Esophagus (tissue), 2 donors: ENCODE measurements at regions not wholly inside any gene's neighbourhood (a gene's known extent, or its start where the extent isn't known, plus 50 kb on each side); places are given as distances from the start of the nearest gene placed in this dataset.

Experiments
- H3K27ac ChIP-seq, 2 donors: one replicate each; pipeline ENCODE4 v1.5.1; 2013; ENCODE audit warnings: low read depth in 2 of 2, mild to moderate bottlenecking in 2 of 2, inconsistent platforms in 1 of 2, low read length in 1 of 2, moderate library complexity in 1 of 2
- H3K27me3 ChIP-seq, 2 donors: one replicate each; pipeline ENCODE4 v1.6.1; 2013; ENCODE audit warnings: low read length in 2 of 2, control low read depth in 1 of 2, mild to moderate bottlenecking in 1 of 2; ENCODE audit not compliant: insufficient read depth in 2 of 2, control insufficient read depth in 1 of 2
- H3K36me3 ChIP-seq, 2 donors: one replicate each; pipeline ENCODE4 v1.6.1; 2013; ENCODE audit warnings: low read length in 1 of 2; ENCODE audit not compliant: control insufficient read depth in 2 of 2, insufficient read depth in 2 of 2
- H3K4me1 ChIP-seq, 2 donors: one replicate each; pipeline ENCODE4 v1.6.1; 2013; ENCODE audit warnings: low read length in 1 of 2; ENCODE audit not compliant: control insufficient read depth in 2 of 2, insufficient read depth in 2 of 2
- H3K4me3 ChIP-seq, 2 donors: one replicate each; pipeline ENCODE4 v1.5.1; 2013; ENCODE audit warnings: low read length in 2 of 2, mild to moderate bottlenecking in 2 of 2, low read depth in 1 of 2, moderate library complexity in 1 of 2
- H3K9me3 ChIP-seq, 2 donors: one replicate each; pipeline ENCODE4 v1.6.1; 2013; ENCODE audit warnings: mild to moderate bottlenecking in 2 of 2, low read depth in 1 of 2, low read length in 1 of 2, moderate library complexity in 1 of 2; ENCODE audit not compliant: control insufficient read depth in 2 of 2, insufficient read depth in 1 of 2
- WGBS, 2 donors: extraction: QIAGEN DNeasy Blood & Tissue Kit; methylation state at CpG; one replicate each; pipeline ENCODE4 v1.1.7; 2013; 5-methylcytosine and 5-hydroxymethylcytosine counted together
- donor health status: healthy with polysubstance abuse.
- donor health status: Bipolar disorder and iron deficiency.

DNA sequence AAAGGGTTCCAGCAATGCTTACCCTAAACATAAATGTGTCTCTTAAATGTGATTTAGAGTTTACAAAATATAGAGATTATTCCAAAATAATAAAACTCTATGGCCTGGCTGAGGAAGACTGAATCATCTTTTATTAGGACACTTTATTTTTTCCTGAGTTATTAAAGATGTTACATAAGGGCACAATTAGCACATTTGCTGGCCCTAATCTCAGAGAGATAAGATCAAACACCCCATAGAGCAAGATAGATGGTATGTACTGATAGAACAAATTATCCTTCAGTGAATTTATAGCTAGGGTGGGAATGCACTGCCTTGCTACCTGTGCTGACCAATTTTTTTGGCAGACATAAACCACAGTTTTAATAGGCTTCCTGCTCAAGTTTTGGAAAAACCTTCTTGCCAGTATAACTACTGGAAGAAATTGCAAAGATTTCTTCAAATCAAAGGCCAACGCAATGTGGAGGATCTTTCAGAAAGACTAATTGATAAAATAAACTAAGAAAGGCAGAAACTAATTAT lies 367.1 kb upstream of the MPDZ start:
- 84 to 88% methylated on average over 1 of the region's 1 CpG for WGBS, 2 donors
- no peaks in the 10 kb centered on the region for H3K36me3 ChIP-seq
- no peaks in the 10 kb centered on the region for H3K27me3 ChIP-seq
- H3K4me1 ChIP-seq = no peaks in the 10 kb centered on the region
- no peak overlapping the region for H3K4me3 ChIP-seq
- no peak overlapping the region for H3K27ac ChIP-seq
- peaks cover 0 to 1% of the 10 kb centered on the region in 2 donors for H3K9me3 ChIP-seq

DNA sequence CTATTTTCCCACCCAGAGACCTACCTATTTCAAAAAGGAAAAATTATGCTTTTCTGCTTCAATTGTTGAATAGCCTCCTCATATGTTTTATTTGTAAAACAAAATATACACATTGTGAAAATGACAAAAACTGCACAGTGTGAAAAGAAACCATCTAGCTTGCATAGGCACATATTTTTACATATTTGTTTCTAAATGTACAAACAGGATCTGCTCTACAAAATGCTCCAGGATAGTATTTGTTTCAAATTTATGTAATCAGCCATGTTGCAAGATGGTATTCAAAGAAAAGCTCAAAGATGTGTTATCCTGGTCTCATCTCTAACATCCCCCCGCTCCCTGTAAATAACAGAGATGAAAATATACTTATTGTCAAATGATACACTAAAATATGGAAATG lies 366.1 kb upstream of the MPDZ start:
- H3K4me1 ChIP-seq = no peaks in the 10 kb centered on the region
- no peaks in the 10 kb centered on the region for H3K36me3 ChIP-seq
- H3K27me3 ChIP-seq = no peaks in the 10 kb centered on the region
- no peak overlapping the region for H3K4me3 ChIP-seq
- no peak overlapping the region for H3K27ac ChIP-seq
- peaks cover 0 to 1% of the 10 kb centered on the region in 2 donors for H3K9me3 ChIP-seq
- WGBS, 2 donors = 91 to 94% methylated on average over 1 of the region's 1 CpG

DNA sequence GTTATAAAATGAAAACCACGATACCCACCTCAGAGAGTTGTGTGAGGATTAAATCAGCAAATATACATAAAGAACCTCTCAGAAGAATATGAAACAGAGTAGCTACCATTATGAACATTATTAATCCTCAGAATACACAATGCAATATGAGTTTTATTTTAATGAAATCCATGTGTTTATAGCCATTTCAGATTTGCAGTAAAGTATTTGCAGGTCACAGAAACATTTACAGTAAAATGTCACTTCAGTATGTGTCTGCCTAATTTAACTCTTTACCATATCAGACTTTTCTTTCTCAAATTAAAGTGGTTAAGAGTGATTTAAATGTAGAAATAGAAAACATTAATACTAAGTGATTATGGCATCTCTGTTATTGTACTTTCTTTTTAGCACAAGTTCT lies 365.2 kb upstream of the MPDZ start:
- no peaks in the 10 kb centered on the region for H3K4me1 ChIP-seq
- no peak overlapping the region for H3K4me3 ChIP-seq
- H3K9me3 ChIP-seq = peaks cover 0 to 1% of the 10 kb centered on the region in 2 donors
- WGBS, 2 donors = 67 to 77% methylated on average over 1 of the region's 1 CpG
- H3K27ac ChIP-seq = no peak overlapping the region
- H3K36me3 ChIP-seq = no peaks in the 10 kb centered on the region
- no peaks in the 10 kb centered on the region for H3K27me3 ChIP-seq

DNA sequence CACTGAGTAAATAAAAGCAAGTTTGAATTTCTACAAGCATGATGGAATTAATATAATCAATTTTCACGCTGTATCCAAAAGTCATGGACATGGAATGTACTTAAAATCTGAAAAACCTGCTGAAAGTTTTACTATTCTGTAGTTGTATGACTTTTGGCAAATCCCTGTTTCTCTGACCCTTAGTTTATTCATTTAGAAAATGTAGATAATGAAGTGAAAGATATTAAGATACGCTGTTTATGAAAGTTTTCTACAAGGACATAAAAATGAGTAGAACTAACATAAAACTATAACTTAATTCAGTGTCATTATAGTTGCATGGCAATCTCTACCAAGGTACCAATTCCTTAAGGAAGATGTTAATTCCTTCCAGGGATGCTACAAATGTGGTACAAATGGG lies 363.2 kb upstream of the MPDZ start:
- no peak overlapping the region for H3K4me3 ChIP-seq
- H3K27me3 ChIP-seq = no peaks in the 10 kb centered on the region
- H3K4me1 ChIP-seq = no peaks in the 10 kb centered on the region
- no peak overlapping the region for H3K27ac ChIP-seq
- no peaks in the 10 kb centered on the region for H3K36me3 ChIP-seq
- WGBS, 2 donors = 91 to 97% methylated on average over 2 of the region's 2 CpGs
- no peaks in the 10 kb centered on the region for H3K9me3 ChIP-seq

DNA sequence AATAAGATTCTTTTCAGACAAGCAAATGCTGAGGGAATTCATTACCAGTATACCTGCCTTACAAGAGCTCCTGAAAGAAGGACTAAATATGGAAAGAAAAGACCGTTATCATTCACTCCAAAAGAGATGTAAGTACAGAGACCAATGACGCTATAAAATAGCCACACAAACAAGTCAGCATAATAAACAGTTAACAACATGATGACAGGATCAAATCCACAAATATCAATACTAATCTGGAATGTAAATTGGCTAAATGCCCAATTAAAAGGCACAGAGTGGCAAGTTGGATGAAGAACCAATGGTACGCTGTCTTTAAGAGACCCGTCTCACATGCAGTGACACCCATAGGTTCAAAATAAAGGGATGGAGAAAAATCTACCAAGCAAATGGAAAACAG lies 349.6 kb upstream of the MPDZ start:
- H3K27me3 ChIP-seq = no peaks in the 10 kb centered on the region
- H3K36me3 ChIP-seq = no peaks in the 10 kb centered on the region
- 93 to 95% methylated on average over 4 of the region's 4 CpGs for WGBS, 2 donors
- no peaks in the 10 kb centered on the region for H3K9me3 ChIP-seq
- H3K27ac ChIP-seq = no peak overlapping the region
- peaks cover 0 to 2% of the 10 kb centered on the region in 2 donors for H3K4me1 ChIP-seq
- H3K4me3 ChIP-seq = no peak overlapping the region

DNA sequence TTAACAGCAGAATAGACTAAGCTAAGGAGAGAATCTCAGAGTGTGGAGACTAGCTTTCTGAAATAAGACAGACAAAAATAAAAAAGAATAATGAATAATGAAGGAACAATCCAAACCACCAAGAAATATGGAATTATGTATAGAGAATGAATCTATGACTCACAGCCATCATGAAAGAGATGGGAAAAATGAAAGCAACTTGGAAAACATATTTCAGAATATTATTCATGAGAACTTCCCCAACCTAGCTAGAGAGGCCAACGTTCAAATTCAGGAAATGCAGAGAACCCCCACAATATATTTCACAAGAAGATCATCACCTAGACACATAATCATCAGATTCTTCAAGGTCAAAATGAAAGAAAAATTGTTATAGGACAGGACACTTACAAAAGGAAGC lies 349.0 kb upstream of the MPDZ start:
- H3K4me3 ChIP-seq = no peak overlapping the region
- no peaks in the 10 kb centered on the region for H3K27me3 ChIP-seq
- H3K27ac ChIP-seq = no peak overlapping the region
- H3K9me3 ChIP-seq = no peaks in the 10 kb centered on the region
- H3K36me3 ChIP-seq = no peaks in the 10 kb centered on the region
- H3K4me1 ChIP-seq = peaks cover 0 to 2% of the 10 kb centered on the region in 2 donors
- WGBS, 2 donors = 47 to 74% methylated on average over 1 of the region's 1 CpG

DNA sequence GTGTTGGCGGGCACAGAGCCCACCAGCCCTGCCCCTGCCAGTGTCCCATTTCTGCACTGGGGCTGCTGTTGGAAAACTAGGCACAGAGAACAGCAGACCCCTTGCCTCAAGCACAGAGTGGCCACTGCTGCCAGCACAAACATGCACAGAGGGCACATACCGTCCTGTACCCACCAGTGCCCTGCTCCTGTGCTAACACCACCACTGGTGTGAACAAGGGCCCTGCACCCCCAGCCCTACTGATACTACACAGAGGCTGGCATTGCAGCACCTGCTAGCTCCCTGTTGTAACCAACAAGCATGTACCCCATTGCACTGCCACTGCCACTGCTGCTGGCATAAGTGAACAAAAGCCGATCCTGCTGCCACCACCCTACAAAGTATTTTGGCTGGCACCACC lies 348.0 kb upstream of the MPDZ start:
- H3K27me3 ChIP-seq = no peaks in the 10 kb centered on the region
- H3K4me1 ChIP-seq = peaks cover 0 to 2% of the 10 kb centered on the region in 2 donors
- H3K9me3 ChIP-seq = no peaks in the 10 kb centered on the region
- H3K36me3 ChIP-seq = no peaks in the 10 kb centered on the region
- no peak overlapping the region for H3K4me3 ChIP-seq
- 91 to 95% methylated on average over 3 of the region's 3 CpGs for WGBS, 2 donors
- H3K27ac ChIP-seq = no peak overlapping the region

DNA sequence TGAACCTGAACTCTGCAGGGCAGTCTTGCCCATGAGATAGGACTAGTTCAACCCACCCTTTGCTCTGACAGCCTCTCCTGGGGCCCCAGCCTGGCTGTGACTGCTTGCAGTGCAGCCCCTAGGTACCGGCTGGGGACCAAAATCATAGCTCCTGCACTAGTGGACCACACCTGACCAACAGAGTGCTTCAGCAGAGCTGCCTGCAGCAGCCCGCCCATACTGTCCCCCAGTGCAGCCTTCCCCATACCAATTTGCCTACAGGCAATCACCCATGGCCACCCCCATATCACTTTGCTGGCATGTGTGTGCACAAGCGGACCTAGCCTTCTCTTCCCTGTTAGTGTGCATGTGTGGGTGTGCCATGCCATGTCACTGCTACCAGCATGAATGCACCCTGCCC lies 347.6 kb upstream of the MPDZ start:
- no peak overlapping the region for H3K27ac ChIP-seq
- no peaks in the 10 kb centered on the region for H3K36me3 ChIP-seq
- WGBS, 2 donors = 93 to 95% methylated on average over 3 of the region's 3 CpGs
- no peaks in the 10 kb centered on the region for H3K27me3 ChIP-seq
- no peaks in the 10 kb centered on the region for H3K9me3 ChIP-seq
- H3K4me1 ChIP-seq = peaks cover 0 to 2% of the 10 kb centered on the region in 2 donors
- no peak overlapping the region for H3K4me3 ChIP-seq

DNA sequence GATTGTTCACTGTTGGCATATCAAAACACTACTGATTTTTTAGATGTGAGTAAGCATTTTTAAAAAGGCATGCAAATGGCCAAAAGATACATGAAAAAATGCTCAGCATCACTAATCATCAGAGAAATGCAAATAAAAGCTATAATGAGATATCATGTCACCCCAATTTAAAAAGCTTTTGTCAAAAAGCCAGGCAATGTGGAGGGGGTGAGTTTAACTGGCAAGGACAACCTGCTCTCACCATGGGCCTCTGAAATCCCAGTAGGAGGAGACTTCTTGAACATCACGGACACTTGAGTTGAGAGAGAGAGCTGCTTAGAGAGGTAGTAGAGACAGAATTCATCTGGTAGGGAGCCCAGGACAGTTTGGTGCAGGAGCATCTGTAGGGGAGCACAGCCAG lies 347.1 kb upstream of the MPDZ start:
- Histone ChIP-seq H3K36me3 (no peaks in the 10 kb centered on the region), H3K9me3 (no peaks in the 10 kb centered on the region), H3K4me3 (no peak overlapping the region), H3K4me1 (peaks cover 0 to 2% of the 10 kb centered on the region in 2 donors), H3K27me3 (no peaks in the 10 kb centered on the region), H3K27ac (no peak overlapping the region)
- WGBS, 2 donors = 65 to 95% methylated on average over 1 of the region's 1 CpG

DNA sequence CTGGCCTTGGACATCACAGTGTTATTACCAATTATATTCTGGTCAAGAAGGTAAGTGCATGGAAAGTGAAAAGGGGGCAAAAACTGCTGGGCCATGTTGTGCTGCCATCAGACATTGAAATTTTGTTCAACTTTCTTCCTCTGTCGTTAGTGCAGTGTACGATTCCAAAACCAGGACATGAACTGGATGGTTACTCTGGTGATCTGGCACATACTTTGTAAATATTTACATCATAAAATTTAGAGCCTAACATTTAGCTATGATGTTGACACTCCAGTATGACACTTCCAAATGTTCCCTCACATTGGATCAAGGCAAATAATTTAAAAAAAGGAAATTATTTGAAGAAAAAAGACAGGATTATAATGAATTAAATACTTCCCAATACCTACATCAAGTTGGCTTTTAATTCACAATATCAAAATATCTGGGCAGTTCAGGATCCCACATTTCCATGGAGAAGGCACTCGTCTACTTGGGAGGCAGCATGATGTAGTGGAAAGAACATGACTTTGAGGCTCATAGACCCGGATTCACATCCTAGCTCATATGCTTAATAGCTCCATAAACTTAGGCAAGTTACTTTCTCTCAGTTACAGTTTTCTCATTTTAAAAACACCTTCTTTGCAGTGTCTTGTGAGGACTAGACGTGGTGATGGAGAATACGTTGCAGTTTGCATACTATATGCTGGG lies 342.5 kb upstream of the MPDZ start:
- Histone ChIP-seq H3K36me3 (no peaks in the 10 kb centered on the region), H3K9me3 (no peaks in the 10 kb centered on the region), H3K27ac (no peak overlapping the region), H3K4me1 (no peaks in the 10 kb centered on the region), H3K27me3 (no peaks in the 10 kb centered on the region), H3K4me3 (no peak overlapping the region)
- WGBS, 2 donors = 68 to 69% methylated on average over 6 of the region's 6 CpGs
